ENCODE measurements at regions not wholly inside any gene's neighbourhood (a gene's known extent, or its start where the extent isn't known, plus 50 kb on each side); places are given as distances from the start of the nearest gene placed in this dataset.

DNA sequence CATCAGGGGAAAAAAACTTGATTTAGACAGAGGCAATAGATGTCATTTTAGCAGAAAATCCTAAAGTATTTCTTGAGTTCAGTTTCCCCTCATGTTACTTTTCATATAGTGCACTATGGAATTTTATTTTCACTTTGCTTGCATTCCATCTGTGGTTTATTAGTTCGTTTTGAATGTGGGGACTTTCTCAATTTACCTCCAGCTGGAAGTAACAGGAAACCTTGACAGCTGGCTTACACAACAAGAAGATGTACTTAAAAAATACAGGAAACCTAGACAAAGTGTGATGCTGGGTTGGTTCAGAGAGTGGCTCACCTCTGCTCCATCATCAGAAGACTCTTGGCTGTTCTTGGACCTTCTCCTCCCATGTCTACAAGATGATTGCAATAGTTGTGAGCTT lies 567.0 kb downstream of the CETN3 start:
- TF ChIP-seq, protein P1, sequence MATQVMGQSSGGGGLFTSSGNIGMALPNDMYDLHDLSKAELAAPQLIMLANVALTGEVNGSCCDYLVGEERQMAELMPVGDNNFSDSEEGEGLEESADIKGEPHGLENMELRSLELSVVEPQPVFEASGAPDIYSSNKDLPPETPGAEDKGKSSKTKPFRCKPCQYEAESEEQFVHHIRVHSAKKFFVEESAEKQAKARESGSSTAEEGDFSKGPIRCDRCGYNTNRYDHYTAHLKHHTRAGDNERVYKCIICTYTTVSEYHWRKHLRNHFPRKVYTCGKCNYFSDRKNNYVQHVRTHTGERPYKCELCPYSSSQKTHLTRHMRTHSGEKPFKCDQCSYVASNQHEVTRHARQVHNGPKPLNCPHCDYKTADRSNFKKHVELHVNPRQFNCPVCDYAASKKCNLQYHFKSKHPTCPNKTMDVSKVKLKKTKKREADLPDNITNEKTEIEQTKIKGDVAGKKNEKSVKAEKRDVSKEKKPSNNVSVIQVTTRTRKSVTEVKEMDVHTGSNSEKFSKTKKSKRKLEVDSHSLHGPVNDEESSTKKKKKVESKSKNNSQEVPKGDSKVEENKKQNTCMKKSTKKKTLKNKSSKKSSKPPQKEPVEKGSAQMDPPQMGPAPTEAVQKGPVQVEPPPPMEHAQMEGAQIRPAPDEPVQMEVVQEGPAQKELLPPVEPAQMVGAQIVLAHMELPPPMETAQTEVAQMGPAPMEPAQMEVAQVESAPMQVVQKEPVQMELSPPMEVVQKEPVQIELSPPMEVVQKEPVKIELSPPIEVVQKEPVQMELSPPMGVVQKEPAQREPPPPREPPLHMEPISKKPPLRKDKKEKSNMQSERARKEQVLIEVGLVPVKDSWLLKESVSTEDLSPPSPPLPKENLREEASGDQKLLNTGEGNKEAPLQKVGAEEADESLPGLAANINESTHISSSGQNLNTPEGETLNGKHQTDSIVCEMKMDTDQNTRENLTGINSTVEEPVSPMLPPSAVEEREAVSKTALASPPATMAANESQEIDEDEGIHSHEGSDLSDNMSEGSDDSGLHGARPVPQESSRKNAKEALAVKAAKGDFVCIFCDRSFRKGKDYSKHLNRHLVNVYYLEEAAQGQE (IDR thresholded peaks at IDR 0.05; ENCODE audit: borderline replicate concordance), result no peak
- TF ChIP-seq MXI1 (conservative IDR thresholded peaks at IDR 0.05; ENCODE audit: poor library complexity, severe bottlenecking) (no peak), POLR2AphosphoS5 (IDR thresholded peaks at IDR 0.05) (no peak), SMC3 (conservative IDR thresholded peaks at IDR 0.05; ENCODE audit: poor library complexity) (no peak), TAF1 (IDR thresholded peaks at IDR 0.05; ENCODE audit: low read depth) (no peak), RAD21 (conservative IDR thresholded peaks at IDR 0.05) (no peak), EP300 (conservative IDR thresholded peaks at IDR 0.05; ENCODE audit: poor library complexity, severe bottlenecking) (no peak), EZH2 (IDR thresholded peaks at IDR 0.05; ENCODE audit: borderline replicate concordance, insufficient read depth, low read length, poor library complexity, severe bottlenecking) (no peak)
- TF ChIP-seq, protein P2, sequence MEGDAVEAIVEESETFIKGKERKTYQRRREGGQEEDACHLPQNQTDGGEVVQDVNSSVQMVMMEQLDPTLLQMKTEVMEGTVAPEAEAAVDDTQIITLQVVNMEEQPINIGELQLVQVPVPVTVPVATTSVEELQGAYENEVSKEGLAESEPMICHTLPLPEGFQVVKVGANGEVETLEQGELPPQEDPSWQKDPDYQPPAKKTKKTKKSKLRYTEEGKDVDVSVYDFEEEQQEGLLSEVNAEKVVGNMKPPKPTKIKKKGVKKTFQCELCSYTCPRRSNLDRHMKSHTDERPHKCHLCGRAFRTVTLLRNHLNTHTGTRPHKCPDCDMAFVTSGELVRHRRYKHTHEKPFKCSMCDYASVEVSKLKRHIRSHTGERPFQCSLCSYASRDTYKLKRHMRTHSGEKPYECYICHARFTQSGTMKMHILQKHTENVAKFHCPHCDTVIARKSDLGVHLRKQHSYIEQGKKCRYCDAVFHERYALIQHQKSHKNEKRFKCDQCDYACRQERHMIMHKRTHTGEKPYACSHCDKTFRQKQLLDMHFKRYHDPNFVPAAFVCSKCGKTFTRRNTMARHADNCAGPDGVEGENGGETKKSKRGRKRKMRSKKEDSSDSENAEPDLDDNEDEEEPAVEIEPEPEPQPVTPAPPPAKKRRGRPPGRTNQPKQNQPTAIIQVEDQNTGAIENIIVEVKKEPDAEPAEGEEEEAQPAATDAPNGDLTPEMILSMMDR (IDR thresholded peaks at IDR 0.05; ENCODE audit: poor library complexity, severe bottlenecking), result no peak
- H3K79me2 ChIP-seq (replicated peaks; ENCODE audit: insufficient read depth, low read length), result no peaks in the 10 kb centered on the region
- H3K4me3 ChIP-seq (ENCODE audit: low read length), result no peak overlapping the region

DNA sequence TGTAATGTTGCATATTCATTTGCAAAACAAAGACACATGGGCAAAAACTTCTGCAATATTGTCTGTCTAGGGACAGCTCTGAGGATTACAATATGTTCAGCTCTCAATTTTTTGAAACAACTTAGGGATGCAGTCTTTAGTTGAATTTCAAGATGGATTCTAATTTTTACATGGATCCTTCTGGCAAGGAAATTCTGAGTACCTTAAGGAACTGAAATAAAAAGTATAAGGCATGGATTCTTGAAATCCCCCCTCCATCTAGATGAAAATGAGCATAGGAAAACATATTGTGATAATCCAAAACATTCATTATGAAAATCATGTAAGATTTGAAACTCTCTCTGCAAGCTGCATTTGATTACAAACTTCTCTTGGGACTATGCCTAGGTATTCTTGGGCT lies 568.6 kb downstream of the CETN3 start:
- H3K27ac ChIP-seq (ENCODE audit: low read length), result no peak overlapping the region
- no peak overlapping the region for H3K4me2 ChIP-seq (ENCODE audit: low read length)
- H3K27me3 ChIP-seq (ENCODE audit: insufficient read depth, low read depth, low read length), result no peaks in the 10 kb centered on the region
- no peak overlapping the region for H3K9ac ChIP-seq (ENCODE audit: low read length)
- TF ChIP-seq EP300 (conservative IDR thresholded peaks at IDR 0.05; ENCODE audit: poor library complexity, severe bottlenecking) (no peak), POLR2AphosphoS5 (IDR thresholded peaks at IDR 0.05) (no peak), EZH2 (IDR thresholded peaks at IDR 0.05; ENCODE audit: borderline replicate concordance, insufficient read depth, low read length, poor library complexity, severe bottlenecking) (no peak), TAF1 (IDR thresholded peaks at IDR 0.05; ENCODE audit: low read depth) (no peak), MXI1 (conservative IDR thresholded peaks at IDR 0.05; ENCODE audit: poor library complexity, severe bottlenecking) (no peak), SMC3 (conservative IDR thresholded peaks at IDR 0.05; ENCODE audit: poor library complexity) (no peak), RAD21 (conservative IDR thresholded peaks at IDR 0.05) (no peak)
- TF ChIP-seq, protein P2 (IDR thresholded peaks at IDR 0.05; ENCODE audit: poor library complexity, severe bottlenecking), result no peak
- TF ChIP-seq, protein P1 (IDR thresholded peaks at IDR 0.05; ENCODE audit: borderline replicate concordance), result no peak
- no peaks in the 10 kb centered on the region for H3K9me3 ChIP-seq (ENCODE audit: low read length)
- no peaks in the 10 kb centered on the region for H3K9me2 ChIP-seq (ENCODE audit: insufficient read depth, low read length)
- no peaks in the 10 kb centered on the region for H3K36me3 ChIP-seq (ENCODE audit: insufficient read depth, low read length)
- no peaks in the 10 kb centered on the region for H3F3A ChIP-seq (ENCODE audit: insufficient read depth, low read length, poor library complexity, severe bottlenecking)
- H3K4me3 ChIP-seq (ENCODE audit: low read length), result no peak overlapping the region
- H3K79me2 ChIP-seq (replicated peaks; ENCODE audit: insufficient read depth, low read length), result no peaks in the 10 kb centered on the region
- H4K20me1 ChIP-seq (ENCODE audit: insufficient read depth), result no peaks in the 10 kb centered on the region
- H2AFZ ChIP-seq (ENCODE audit: low read depth, low read length), result no peak overlapping the region

More for the DNA sequence above, 567.0 kb downstream of the CETN3 start:
- Histone ChIP-seq H3K27me3 (ENCODE audit: insufficient read depth, low read depth, low read length) (no peaks in the 10 kb centered on the region), H2AFZ (ENCODE audit: low read depth, low read length) (no peak overlapping the region), H3K9me3 (ENCODE audit: low read length) (no peaks in the 10 kb centered on the region), H3K36me3 (ENCODE audit: insufficient read depth, low read length) (no peaks in the 10 kb centered on the region), H3F3A (ENCODE audit: insufficient read depth, low read length, poor library complexity, severe bottlenecking) (no peaks in the 10 kb centered on the region), H3K9ac (ENCODE audit: low read length) (no peak overlapping the region), H3K27ac (ENCODE audit: low read length) (no peak overlapping the region), H3K9me2 (ENCODE audit: insufficient read depth, low read length) (no peaks in the 10 kb centered on the region), H4K20me1 (ENCODE audit: insufficient read depth) (no peaks in the 10 kb centered on the region), H3K4me2 (ENCODE audit: low read length) (no peak overlapping the region)

Measured in neural cell (in vitro differentiated cells).